Umbilical cord (tissue), 1 donor: ENCODE measurements at regions not wholly inside any gene's neighbourhood (a gene's known extent, or its start where the extent isn't known, plus 50 kb on each side); places are given as distances from the start of the nearest gene placed in this dataset.

Source experiments
- DNase-seq: peaks from one replicate; pipeline ENCODE4 v3.0.0-alpha.2; 2015; ENCODE audit warnings: low spot score

DNA sequence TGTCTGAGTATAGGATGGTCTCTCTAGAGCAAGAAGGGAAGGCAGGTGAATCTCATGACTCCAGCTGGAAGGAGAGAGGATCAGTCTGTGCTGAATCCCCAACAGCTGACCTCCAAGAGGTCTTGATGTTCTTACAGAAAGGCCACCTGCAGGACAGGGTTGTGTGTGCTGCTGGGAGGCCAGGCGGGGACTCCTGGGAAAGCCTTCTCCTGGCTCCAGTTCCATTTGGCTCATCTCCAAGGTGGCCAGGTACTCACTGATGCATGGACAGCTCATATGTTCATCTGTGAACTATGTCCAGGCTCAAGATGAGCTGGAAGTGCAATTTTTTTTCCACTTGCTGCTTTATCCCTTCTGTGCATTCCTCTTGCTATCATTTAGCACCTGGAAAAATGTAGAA lies 730.2 kb upstream of the RBFOX1 start:
- DNase-seq: no peak

DNA sequence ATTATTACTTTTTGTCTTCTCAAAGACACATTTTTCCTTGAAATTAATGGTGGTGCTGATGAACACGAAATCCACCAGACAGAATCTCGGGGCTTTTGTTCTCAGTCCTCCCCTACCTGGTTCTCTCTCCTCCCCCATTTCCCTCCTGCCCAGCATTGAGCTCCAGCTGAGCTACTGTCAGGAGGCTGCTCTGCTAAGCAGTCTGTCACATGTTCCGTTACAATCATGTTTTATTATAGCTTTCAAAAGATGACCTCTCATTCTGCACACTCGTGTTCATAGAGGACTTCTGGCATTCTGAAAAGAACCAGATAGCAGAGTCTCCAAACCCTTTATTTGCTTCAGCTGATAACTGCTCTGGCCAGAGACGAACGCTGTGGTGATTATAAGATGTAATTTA lies 732.5 kb upstream of the RBFOX1 start:
- DNase-seq: no peak

DNA sequence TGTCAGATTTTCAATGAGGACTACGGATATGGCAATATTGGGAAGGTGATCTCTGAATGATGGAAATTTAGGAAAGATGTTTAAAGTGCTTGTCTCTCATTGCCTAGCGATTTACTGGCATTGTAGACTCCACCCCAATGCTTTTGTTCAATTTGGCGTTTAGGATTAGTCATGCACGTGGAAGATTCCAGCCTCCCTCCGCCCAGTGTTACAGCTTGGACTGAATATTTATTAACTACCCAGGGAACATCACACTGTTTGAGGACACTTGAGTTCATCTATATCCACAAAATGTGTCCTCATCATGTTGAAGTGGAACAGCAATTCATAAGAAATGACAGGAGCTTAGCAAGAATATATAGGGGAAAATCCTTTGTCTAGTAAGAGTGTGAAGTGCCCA lies 738.8 kb upstream of the RBFOX1 start:
- no peak for DNase-seq

DNA sequence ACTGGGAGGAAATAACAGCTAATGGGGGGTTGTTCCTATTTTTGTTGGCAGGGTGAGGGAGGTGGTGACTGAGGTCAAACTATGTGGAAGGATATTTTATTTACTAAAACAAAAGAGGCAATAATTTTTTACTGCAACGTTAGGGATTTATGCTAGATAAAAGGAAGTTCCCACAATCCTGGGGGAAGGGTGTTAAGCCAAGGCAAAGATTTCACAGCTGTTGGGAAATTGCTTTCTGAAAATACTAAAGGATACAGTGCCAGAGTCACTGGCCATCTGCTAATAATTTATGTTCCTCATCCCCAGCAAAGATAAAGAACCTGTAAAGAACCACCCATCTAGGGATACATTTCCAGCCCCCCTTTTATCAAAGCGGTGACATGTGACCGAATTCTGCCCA lies 756.0 kb upstream of the RBFOX1 start:
- DNase-seq: no peak

DNA sequence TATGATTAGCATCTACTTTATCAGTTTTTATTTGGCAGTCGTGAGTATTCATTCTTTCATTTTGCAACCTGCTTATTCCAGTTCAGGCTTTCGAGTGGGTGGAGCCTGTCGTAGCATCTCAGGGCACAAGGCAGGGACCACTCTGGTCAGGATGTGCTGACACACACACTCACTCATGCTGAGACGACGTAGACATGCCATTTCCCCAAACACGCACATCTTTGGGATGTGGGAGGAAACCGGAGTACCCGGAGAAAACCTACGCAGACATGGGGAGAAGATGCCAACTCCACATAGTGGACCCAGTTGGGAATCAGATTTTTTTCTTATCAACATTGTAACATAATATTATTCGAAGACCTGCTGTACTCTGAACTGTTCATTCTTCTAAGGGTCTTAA lies 756.5 kb upstream of the RBFOX1 start:
- no peak for DNase-seq

DNA sequence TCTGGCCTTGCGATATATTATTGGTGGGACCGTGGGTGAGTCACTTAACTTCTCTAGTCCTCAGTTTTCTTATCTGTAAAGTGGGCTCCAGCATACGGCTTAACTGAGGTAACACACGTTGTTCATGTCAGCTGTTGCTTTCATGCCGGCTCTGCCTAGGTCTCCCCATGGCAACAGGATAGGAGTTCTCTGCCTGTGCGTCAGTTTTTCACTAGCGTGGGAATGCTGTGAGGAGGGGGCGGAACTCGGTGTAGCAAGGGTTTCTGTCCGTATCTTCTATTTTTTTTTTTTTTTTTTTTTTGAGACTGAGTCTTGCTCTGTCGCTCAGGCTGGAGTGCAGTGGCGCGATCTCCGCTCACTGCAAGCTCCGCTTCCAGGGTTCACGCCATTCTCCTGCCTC lies 758.5 kb upstream of the RBFOX1 start:
- no peak for DNase-seq

DNA sequence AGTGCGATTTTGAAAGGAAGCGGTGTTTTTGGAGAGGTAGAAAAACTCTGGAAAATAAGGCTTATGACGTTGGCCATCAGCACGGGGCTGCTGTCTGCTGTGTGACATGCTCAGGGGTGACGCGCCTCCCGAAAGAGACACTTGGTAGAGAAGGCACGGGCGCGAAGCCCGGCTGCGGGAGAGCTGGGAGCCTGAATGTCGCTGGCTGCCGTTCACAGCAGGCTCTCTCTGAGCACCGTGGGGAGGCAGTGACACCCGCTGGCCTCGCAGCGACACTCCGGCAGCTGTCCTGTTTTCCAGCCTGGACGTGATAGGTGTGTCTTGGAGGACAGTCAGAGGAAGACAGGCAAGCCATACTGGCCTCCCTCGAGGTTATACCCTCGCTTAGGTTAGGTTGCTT lies 759.1 kb upstream of the RBFOX1 start:
- no peak for DNase-seq

DNA sequence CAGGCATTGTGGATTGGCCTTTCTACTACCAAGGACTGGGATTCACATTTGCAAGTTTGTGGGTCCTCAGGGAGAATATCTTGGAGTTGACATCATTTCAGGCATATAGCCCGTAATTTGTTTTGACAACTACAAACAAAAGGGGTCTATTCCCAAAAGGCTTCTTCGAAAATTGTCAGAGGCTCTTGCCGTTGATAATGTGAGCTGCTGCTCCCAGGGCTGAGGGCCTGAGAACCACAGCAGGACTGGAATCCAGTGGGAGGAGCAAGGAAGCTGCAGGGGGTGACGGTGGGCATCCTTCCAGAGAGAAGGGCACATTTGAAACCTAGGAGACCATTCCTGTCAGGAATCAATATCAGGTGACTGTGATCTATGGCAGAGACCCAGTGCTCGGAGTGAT lies 761.6 kb upstream of the RBFOX1 start:
- DNase-seq: no peak

DNA sequence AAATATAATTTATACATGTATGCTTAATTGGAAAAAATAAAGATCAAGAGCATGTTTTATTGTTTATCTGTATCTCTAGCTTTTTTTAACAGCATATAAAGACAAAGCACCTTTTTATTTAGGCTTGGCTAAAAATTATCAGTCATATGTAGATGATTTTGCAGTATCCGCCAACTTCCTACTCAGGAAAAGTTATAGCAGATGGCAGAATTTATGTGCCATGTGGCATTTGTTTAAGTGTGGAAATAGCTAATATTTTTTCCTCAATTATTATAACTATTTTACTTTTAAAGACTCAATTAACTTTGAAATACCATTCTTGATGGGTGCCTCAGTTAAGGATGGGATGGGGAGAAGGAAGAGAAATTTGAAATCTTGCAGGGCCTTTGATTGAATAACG lies 762.1 kb upstream of the RBFOX1 start:
- DNase-seq: no peak

DNA sequence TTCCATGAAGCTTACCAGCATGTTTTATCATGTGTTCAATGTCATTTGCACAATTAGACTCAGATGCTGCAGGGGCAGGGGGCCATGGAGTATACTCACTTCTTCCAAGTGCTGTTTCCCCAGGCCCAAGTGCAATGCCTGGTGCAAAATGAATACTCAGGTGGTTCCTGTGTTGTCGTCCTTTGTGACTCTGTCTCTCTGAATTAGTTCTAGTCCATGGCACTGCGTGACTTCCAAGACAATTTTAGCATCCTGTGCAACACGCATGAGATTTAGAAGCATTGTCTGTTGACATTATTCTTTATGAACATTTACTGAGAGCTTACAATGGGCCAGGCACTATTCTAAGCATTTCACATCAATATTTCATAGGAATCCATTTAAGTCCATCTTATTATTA lies 769.7 kb upstream of the RBFOX1 start:
- no peak for DNase-seq

DNA sequence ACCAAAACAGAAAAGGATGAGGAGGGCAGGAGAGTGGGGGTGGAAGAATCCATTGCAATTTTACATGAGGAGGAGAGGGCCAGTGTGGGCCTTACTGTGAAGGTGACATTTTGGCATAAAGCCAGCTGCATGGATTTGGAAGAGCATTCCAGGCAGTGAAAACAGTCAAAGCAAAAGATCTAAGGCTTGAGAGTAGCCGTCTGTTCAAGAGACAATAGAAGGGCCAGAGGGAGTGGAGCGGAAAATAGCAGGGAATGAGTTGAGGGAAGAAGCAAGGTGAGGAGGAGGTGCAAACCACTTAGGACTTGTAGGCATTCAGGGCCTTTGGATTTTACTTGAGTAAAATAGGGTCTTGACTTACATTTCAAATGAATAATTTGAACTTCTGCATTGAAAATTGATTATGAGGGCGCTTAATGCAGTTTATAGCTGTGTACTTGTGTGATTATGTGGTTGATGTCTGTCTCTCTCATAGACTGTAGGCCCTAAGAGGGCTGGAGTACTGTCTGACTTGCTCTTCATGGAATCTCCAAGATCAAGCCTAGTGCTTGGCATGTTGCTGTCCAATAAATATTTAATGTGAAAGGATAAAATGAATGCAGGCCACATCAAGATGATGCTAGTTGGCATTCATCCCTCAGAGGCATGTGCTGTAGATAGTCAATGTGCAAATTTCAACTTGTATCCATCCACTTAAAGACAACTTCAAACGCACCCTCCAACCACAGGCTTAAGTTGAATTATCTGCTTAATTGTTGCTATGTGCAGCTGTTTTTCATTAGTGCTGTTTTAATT lies 772.1 kb upstream of the RBFOX1 start:
- DNase-seq: no peak

DNA sequence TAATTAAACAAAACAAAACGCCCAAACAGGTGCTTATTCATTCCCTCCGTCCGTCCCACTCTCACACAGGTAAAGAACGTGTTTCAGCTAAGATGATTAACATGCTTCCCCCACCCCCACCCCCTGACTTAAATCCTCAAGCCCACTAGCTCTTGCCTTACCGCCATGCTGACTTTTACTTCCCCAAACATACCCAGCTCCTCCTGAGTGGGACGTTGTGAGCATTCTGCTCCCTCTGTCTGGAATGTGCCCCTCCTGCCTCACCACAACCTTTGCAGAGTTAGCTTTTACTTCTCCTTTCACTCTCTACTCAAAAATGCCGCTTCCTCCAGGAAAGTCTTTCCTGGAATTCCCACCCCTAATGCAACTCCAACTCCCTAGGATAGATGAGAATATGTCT lies 774.0 kb upstream of the RBFOX1 start:
- DNase-seq: no peak

DNA sequence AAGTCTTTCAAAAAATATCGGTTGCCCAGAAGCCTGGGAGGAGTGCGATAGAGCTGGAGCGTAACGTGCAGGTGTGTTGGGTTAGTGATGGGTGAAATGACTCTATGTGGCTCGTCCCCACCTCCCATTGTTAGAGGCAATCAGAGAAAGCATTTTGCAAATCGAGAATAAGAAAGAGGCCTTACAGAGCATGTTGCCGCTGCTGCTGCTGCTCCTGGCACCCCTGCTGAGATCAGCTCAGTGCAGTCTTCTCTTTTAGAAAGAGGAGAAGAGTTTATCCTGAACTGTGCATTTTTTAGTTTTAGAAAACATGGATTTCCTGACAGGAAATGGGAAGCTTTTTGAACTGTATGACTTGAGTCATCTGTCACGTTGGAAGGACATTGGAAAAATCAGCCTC lies 774.5 kb upstream of the RBFOX1 start:
- DNase-seq: no peak

DNA sequence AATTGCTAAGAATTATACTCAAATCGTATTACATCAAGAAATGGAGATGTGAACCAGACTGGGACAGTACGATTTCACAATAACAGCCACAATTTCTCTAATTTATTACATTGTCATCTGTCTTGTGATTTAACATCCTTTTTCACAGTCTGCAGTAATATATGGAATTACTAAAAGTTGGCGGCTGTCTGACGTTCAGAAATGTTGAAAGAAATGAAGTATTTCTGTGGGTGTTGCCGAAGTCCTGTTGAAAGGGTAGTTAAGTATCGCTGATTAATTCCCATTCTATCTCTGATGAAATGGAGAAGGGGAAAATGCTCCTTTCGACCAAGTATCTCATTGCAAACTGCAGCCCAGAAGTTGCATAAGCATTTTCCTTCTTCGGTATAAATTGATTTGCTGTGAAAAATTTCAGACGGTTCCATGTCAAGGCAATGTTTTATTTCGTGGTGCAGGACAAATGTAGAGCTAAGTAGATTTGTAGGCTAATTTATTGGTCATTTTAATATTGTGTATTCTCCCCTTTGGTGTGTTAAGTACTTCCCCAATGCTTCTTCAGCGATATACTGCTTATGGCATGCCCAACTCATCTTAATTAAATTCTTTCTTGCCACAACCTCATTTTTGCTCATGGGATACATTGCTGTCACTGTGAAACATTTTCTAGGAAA lies 775.2 kb upstream of the RBFOX1 start:
- no peak for DNase-seq

DNA sequence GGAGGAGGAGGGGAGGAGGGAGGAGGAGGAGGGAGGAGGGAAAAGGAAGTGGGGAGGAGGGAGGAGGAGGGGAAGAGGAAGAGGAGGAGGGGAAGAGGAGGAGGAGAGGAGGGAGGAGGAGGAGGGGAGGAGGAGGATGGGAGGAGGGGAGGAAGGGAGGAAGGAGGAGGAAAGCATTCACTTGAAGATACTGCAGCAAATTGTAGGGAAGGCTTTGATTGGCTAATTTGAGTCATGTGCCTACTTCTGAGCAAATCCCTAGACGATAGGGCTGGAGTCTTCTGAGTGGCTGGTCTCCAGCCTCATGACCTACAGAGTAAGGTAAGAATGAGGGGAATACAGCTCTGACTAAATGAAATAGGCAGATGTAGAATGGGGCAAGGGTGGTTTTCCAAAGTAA lies 783.2 kb upstream of the RBFOX1 start:
- DNase-seq: no peak

DNA sequence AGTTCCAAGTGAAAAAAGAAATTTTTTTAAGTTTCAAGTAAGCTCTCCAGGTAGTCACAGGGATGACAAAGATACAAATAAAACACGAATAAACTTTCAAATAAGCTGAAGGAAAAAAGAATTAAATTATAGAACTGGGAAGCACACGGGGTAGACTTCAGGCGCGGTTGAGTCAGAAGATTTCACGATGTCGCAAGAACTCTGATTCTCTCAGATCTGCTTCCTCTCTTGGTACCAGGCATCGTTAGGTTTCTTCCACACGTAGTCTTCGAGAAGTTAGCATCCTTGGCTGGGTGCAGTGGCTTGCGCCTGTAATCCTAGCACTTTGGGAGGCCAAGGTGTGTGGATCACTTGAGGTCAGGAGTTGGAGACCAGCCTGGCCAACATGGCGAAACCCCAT lies 784.1 kb upstream of the RBFOX1 start:
- no peak for DNase-seq

DNA sequence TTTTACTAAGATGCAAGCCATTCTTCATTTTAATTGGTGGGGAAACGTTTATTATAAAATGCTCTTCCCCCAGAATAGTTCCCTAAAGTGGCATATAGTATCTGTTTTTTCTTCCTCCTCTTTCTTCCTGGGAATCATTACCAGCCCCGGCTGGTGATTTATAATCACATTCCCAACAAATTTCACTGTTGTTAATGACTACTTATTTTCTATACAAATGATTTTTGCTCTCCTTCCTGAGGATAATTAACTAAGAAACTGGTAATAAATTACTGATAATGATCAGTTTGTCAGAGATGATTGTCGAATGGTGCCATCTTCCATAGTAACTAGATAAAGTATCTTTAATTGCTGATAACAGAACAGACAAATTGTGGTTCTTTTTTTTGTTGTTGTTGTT lies 785.5 kb upstream of the RBFOX1 start:
- no peak for DNase-seq

DNA sequence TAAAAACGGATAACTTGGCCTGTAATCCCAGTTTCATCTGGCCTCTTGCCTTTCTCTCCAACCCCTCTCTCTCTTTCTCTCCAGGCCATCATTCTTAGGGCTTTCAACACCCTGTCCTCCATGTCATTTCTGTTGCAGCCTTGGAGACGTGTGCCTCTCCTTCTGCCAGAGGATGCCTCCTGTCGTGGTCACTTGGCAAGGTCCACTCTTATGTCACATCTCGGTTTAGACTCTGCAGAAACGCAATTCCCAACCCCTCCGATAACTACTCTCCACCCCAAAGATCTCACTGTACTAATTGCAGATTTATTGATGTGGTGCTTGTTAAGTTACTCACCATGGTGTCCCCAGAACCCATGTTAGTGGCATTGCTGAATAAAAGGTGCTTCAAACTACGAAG lies 787.3 kb upstream of the RBFOX1 start:
- DNase-seq: no peak

DNA sequence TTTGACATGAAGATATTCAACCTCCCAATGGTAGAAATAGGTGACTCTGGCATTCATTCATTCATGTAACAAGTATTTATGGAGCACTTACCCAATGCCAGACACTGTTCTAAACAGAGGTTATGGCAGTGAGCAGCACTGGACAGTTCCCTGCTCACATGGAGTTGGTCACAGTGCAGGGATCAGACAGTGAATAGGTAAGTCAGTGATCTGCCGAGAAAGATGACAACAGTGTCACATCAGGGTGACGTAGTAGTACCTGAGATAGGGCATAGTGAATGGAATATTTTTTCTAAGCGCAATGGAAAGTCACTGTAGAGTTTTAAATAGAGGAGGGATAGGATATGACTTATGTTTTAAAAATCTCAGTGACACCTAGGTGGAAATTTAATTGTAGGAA lies 791.4 kb upstream of the RBFOX1 start:
- no peak for DNase-seq

DNA sequence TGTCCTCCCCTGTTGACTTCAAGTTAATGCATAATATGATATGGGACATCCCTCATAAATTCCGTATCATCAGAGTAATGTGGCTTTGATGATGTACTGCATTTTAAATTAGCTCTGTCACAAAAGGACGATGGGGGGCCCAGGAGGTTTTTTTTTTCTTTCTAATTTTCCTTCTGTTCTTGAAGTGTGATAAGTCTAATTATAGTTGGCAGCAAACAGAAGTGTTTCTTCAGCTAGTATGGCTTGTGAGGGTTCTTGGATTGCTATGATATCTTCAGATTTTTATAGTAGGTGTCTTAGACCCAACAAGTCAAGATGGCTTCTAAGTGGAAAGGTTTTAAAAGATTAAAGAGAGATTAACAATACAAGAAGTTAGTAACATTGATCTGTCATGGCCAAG lies 796.2 kb upstream of the RBFOX1 start:
- DNase-seq: no peak

DNA sequence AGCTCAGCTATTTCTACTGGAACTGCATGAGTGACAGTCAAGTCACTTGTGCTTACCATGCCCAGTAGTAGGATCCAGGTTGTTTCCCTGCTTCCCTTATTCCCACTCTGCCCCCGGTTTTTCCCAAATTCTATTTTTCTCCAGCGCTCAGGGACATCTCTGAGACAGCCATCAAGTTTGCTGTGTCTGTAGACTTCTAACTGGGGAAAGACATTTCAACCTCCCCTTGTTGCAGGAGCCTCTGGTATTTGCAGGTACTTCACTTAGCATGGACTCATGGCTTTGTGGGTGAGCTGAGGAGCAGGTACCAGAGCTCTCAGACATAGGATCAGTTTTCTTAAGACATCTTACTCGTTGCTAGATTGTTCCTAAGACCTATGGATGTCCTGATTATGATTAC lies 801.6 kb upstream of the RBFOX1 start:
- DNase-seq: no peak

DNA sequence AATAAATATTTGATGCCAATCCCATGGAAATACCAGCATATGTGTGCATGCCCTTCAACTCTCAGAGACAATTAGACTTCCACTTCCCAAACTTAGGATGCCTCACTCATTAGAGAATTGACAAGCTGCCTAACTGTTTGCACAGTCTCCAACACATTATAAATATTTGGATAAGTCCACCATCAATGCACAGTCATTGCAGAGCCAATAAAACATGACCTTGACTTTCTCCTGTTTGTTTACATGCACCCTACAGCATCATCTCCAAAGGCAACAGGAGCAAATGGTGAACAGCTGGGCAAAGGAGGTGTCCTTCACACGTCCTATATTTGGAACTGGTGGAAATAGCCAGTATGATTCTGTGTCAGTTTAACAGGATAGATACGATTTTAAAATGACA lies 804.4 kb upstream of the RBFOX1 start:
- DNase-seq: no peak

DNA sequence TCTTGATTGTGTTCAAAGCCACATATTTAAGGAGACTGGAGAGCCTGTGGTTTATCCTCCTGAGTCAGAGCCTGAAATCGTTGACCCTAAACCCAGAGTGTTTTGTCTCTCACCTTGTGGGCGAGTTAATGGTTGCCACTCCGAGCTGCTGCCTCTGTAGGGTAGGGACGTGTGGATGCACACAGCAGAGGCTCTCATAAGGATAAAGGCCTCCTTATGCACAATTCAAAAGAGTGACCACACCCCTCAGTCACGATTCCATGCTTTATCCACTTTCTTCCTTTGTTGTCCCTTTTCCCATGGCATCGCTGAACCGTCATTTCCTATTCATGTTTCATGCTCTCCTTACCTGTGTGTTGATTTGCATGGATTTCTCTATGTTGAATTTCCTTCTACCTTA lies 805.0 kb upstream of the RBFOX1 start:
- no peak for DNase-seq

DNA sequence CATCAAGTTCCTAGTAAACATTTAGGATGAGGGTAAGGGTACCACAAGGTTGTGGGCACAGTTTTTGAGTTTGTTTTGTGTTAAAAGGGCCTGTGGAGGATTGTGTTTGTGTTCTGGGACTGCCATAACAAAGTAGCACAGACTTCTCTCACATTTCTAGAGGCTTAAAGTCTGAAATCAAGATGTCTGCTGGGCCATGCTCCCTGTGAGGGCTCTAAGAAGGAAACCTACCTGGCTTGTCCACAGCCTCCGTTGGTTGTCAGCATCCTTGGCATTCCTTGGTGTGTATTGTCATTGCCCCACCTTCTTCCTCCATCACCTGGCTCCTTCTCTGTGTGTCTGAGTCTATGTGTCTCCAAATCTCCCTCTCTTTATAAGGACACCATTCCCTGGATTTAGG lies 808.1 kb upstream of the RBFOX1 start:
- DNase-seq: no peak
